T-cell (primary cell): ENCODE measurements at regions not wholly inside any gene's neighbourhood (a gene's known extent, or its start where the extent isn't known, plus 50 kb on each side); places are given as distances from the start of the nearest gene placed in this dataset.

Source experiments
- ATAC-seq, 4 experiments: fragments of 200-7000 bp in 3 of 4; fragments of 150-1000 bp in 1 of 4; cut with Tn5 transposase; replicated peaks in 1 of 4; 1 replicate in 3 of 4; 2 replicates in 1 of 4; pipeline ENCODE4 v1.10.0; 2021; ENCODE audit warnings: moderate library complexity in 3 of 4, mild to moderate bottlenecking in 2 of 4, moderate number of reproducible peaks in 1 of 4
- CTCF ChIA-PET, 2 donors: fragments of 300-600 bp; sonication (Branson Sonifier 250); formaldehyde crosslinking; loops; one replicate each; lab custom pipeline; 2022; ENCODE audit warnings: antibody characterized with exemption in 2 of 2; lab: Charles Lee
- POLR2A ChIA-PET, 2 donors: fragments of 300-600 bp; sonication (Branson Sonifier 250); formaldehyde crosslinking; loops; one replicate each; lab custom pipeline; 2022; ENCODE audit warnings: antibody characterized with exemption in 2 of 2; lab: Charles Lee
- DNase-seq, 35 experiments: peaks; one replicate each; pipeline versions ENCODE4 v3.0.0 to v3.0.0-alpha.2; 2013 to 2023
- H3K27ac ChIP-seq: one replicate; pipeline ENCODE4 v1.5.1; 2013; ENCODE audit warnings: low read length
- H3K27me3 ChIP-seq, 2 experiments: replicated peaks in 1 of 2; 1 replicate in 1 of 2; 2 replicates in 1 of 2; pipeline versions ENCODE4 v1.6.1 to v1.7.0; 2013; ENCODE audit warnings: low read length in 1 of 2, mixed read lengths in 1 of 2; ENCODE audit not compliant: control insufficient read depth in 2 of 2, insufficient read depth in 2 of 2; ENCODE audit errors: extremely low read depth in 1 of 2
- H3K36me3 ChIP-seq, 2 donors: 1 replicate in 1 of 2; 2 replicates in 1 of 2; pipeline versions ENCODE4 v1.6.1 to v1.7.0; 2013; ENCODE audit warnings: low read length in 1 of 2; ENCODE audit not compliant: control insufficient read depth in 2 of 2, insufficient read depth in 1 of 2; ENCODE audit errors: extremely low read depth in 1 of 2
- H3K4me1 ChIP-seq, 2 experiments: 1 replicate in 1 of 2; 2 replicates in 1 of 2; pipeline versions ENCODE4 v1.6.1 to v1.7.0; 2013; ENCODE audit warnings: low read length in 2 of 2, mixed read lengths in 1 of 2; ENCODE audit not compliant: insufficient read depth in 2 of 2, control insufficient read depth in 1 of 2; ENCODE audit errors: extremely low read depth in 1 of 2
- H3K4me3 ChIP-seq, 2 donors: 1 replicate in 1 of 2; 2 replicates in 1 of 2; pipeline versions ENCODE4 v1.5.1 to v1.7.0; 2013; ENCODE audit warnings: mild to moderate bottlenecking in 2 of 2, low read length in 1 of 2, moderate library complexity in 1 of 2; ENCODE audit not compliant: control insufficient read depth in 1 of 2; ENCODE audit errors: extremely low read depth in 1 of 2
- H3K9me3 ChIP-seq: 2 replicates; pipeline ENCODE4 v1.7.0; 2013
- H3K27ac Mint-ChIP-seq, 2 donors: one replicate each; pipeline ENCODE4 v1.8.0; 2020 to 2021; ENCODE audit warnings: mild to moderate bottlenecking in 2 of 2, mixed read lengths in 2 of 2
- H3K27me3 Mint-ChIP-seq, 2 donors: one replicate each; pipeline ENCODE4 v1.8.0; 2021 to 2022; ENCODE audit warnings: mixed read lengths in 2 of 2
- H3K36me3 Mint-ChIP-seq: one replicate; pipeline ENCODE4 v1.8.0; 2021; ENCODE audit warnings: mixed read lengths
- H3K4me1 Mint-ChIP-seq, 3 donors: one replicate each; pipeline ENCODE4 v1.8.0; 2020 to 2022; ENCODE audit warnings: mixed read lengths in 3 of 3, mild to moderate bottlenecking in 1 of 3
- H3K4me3 Mint-ChIP-seq, 3 donors: one replicate each; pipeline ENCODE4 v1.8.0; 2020 to 2022; ENCODE audit warnings: mild to moderate bottlenecking in 3 of 3, mixed read lengths in 3 of 3, moderate library complexity in 3 of 3
- H3K9me3 Mint-ChIP-seq, 3 donors: one replicate each; pipeline ENCODE4 v1.8.0; 2020 to 2022; ENCODE audit warnings: mixed read lengths in 3 of 3
- WGBS: methylation state at CpG from one replicate; pipeline ENCODE4 v1.1.5; 2013; ENCODE audit warnings: missing lambda C conversion rate; ENCODE audit not compliant: insufficient coverage; 5-methylcytosine and 5-hydroxymethylcytosine counted together

GRCh38 chr4:174586651-174587050 lies 64.4 kb upstream of the HPGD start:
- peaks cover 6 to 8% (median 7%) of the 10 kb centered on the region in 3 donors for H3K4me1 Mint-ChIP-seq
- CTCF ChIA-PET = no interaction called here
- DNase-seq (no peak), ATAC-seq (no peak)
- H3K27ac Mint-ChIP-seq = no peak overlapping the region
- H3K36me3 Mint-ChIP-seq = no peaks in the 10 kb centered on the region
- no peaks in the 10 kb centered on the region for H3K27me3 ChIP-seq
- H3K4me3 Mint-ChIP-seq = no peak overlapping the region
- H3K4me1 ChIP-seq = peaks cover 0 to 3% of the 10 kb centered on the region in 2 experiments
- no peak overlapping the region for H3K27ac ChIP-seq
- no peaks in the 10 kb centered on the region for H3K36me3 ChIP-seq
- no peaks in the 10 kb centered on the region for H3K27me3 Mint-ChIP-seq
- WGBS = 92% methylated on average over 3 of the region's 21 CpGs
- no peak overlapping the region for H3K4me3 ChIP-seq
- no peaks in the 10 kb centered on the region for H3K9me3 ChIP-seq
- H3K9me3 Mint-ChIP-seq = peaks cover 0 to 6% (median 0%) of the 10 kb centered on the region in 3 donors
- POLR2A ChIA-PET = no interaction called here

DNA sequence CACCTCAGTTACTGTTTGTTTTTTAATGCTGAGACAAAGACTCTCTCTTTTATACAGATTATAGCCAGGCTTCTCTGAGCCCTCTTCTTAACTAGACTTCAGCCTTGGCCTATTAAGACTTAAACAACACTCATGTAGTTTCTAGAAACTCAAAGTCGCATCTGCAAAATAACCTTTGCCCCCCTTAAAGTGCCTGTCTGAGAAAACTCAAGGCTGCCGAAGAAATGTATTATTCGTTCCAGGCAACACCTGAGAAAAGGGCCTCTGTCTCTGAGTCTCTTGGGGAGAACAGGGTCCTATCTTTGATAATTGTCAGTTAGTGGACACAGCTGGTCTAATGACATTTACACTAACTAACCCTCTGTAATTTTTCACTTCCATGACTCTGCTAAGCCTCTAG lies 60.8 kb upstream of the HPGD start:
- Histone ChIP-seq H3K36me3 (no peaks in the 10 kb centered on the region), H3K9me3 (no peaks in the 10 kb centered on the region), H3K4me1 (no peaks in the 10 kb centered on the region), H3K27ac (no peak overlapping the region), H3K4me3 (no peak overlapping the region), H3K27me3 (no peaks in the 10 kb centered on the region)
- H3K9me3 Mint-ChIP-seq = peaks cover 0 to 6% (median 4%) of the 10 kb centered on the region in 3 donors
- H3K27me3 Mint-ChIP-seq = no peaks in the 10 kb centered on the region
- POLR2A ChIA-PET = no interaction called here
- CTCF ChIA-PET = no interaction called here
- H3K4me1 Mint-ChIP-seq = no peaks in the 10 kb centered on the region
- no peak overlapping the region for H3K4me3 Mint-ChIP-seq
- DNase-seq = no peak
- H3K27ac Mint-ChIP-seq = no peak overlapping the region
- no peak for ATAC-seq
- 100% methylated on average over 2 of the region's 3 CpGs for WGBS
- no peaks in the 10 kb centered on the region for H3K36me3 Mint-ChIP-seq

GRCh38 chr4:174582463-174582862 lies 60.2 kb upstream of the HPGD start:
- WGBS = 100% methylated on average over 2 of the region's 5 CpGs
- no peak overlapping the region for H3K27ac ChIP-seq
- Mint-ChIP-seq H3K36me3 (no peaks in the 10 kb centered on the region), H3K9me3 (peaks cover 0 to 5% (median 4%) of the 10 kb centered on the region in 3 donors), H3K27ac (no peak overlapping the region), H3K4me1 (no peaks in the 10 kb centered on the region), H3K4me3 (no peak overlapping the region), H3K27me3 (no peaks in the 10 kb centered on the region)
- CTCF ChIA-PET = no interaction called here
- H3K4me3 ChIP-seq = no peak overlapping the region
- no peaks in the 10 kb centered on the region for H3K9me3 ChIP-seq
- no peaks in the 10 kb centered on the region for H3K4me1 ChIP-seq
- ATAC-seq = no peak
- no peak for DNase-seq
- no peaks in the 10 kb centered on the region for H3K27me3 ChIP-seq
- H3K36me3 ChIP-seq = no peaks in the 10 kb centered on the region
- POLR2A ChIA-PET = no interaction called here

DNA sequence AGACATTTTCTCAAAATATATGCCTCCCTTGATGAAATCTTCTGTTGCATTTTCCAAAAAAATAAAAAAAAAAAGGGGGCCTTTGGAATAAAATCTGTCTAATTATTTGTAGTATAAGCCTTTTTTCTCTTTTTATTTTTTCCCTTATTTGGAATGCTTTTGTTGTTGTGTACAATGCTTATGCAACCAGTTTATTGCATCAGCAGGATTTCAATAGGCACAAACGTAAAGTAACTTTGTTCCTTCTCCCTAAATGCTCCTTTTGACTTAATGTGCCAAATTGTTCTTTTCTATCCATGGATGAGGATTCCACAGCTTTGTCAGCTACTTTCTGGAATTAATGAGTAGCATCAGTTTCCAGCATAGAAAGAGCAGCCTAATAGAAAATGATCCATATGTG lies 59.6 kb upstream of the HPGD start:
- ChIA-PET CTCF (no interaction called here), POLR2A (no interaction called here)
- Histone ChIP-seq H3K4me3 (no peak overlapping the region), H3K36me3 (no peaks in the 10 kb centered on the region), H3K4me1 (no peaks in the 10 kb centered on the region), H3K27ac (no peak overlapping the region), H3K27me3 (no peaks in the 10 kb centered on the region), H3K9me3 (no peaks in the 10 kb centered on the region)
- no peak overlapping the region for H3K4me3 Mint-ChIP-seq
- WGBS = no CpG with 5 or more reads among the region's 1 CpG
- ATAC-seq (no peak), DNase-seq (no peak)
- H3K36me3 Mint-ChIP-seq = no peaks in the 10 kb centered on the region
- no peak overlapping the region for H3K27ac Mint-ChIP-seq
- no peaks in the 10 kb centered on the region for H3K27me3 Mint-ChIP-seq
- no peaks in the 10 kb centered on the region for H3K4me1 Mint-ChIP-seq
- H3K9me3 Mint-ChIP-seq = peaks cover 0 to 4% (median 0%) of the 10 kb centered on the region in 3 donors

- Histone ChIP-seq H3K27me3 (no peaks in the 10 kb centered on the region), H3K4me3 (no peak overlapping the region), H3K4me1 (no peaks in the 10 kb centered on the region), H3K36me3 (no peaks in the 10 kb centered on the region), H3K9me3 (no peaks in the 10 kb centered on the region), H3K27ac (no peak overlapping the region)
- no peaks in the 10 kb centered on the region for H3K36me3 Mint-ChIP-seq
- H3K9me3 Mint-ChIP-seq = peaks cover 0 to 4% (median 0%) of the 10 kb centered on the region in 3 donors
- ChIA-PET CTCF (interaction anchor here in 1 of 2 donors (0.6 kb wide), 1 partner anchor 169 kb away, joined by 3 read pairs; no protein-coding TSS in a partner anchor), POLR2A (no interaction called here)
- no peak overlapping the region for H3K27ac Mint-ChIP-seq
- no peak for DNase-seq
- H3K4me3 Mint-ChIP-seq = no peak overlapping the region
- no CpG with 5 or more reads among the region's 2 CpGs for WGBS
- no peak for ATAC-seq
- H3K4me1 Mint-ChIP-seq = no peaks in the 10 kb centered on the region
- no peaks in the 10 kb centered on the region for H3K27me3 Mint-ChIP-seq
Observed at GRCh38 chr4:174580597-174580996, 58.3 kb upstream of the HPGD start.

DNA sequence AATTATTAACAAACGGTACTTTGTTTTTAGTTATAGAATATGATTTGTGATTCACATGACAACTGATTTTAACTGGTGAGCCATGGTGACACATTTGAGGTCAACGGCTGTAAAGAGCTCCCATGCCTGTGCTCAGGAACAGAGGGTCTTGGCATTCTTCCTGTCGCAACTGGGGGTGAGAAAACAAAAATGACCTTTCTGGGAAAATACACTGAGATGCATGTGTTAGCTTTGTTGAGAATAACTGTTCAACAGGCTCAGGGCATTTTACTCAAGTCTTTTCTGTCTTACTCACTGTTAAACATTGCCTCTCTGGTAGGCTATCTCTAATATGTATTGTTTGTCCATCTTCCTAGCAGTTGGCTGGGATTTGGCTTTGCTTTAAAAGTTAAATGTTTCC lies 57.1 kb upstream of the HPGD start:
- Mint-ChIP-seq H3K9me3 (peaks cover 0 to 4% (median 0%) of the 10 kb centered on the region in 3 donors), H3K27ac (no peak overlapping the region), H3K4me3 (no peak overlapping the region), H3K36me3 (no peaks in the 10 kb centered on the region), H3K27me3 (no peaks in the 10 kb centered on the region), H3K4me1 (no peaks in the 10 kb centered on the region)
- Histone ChIP-seq H3K4me3 (no peak overlapping the region), H3K27ac (no peak overlapping the region), H3K9me3 (no peaks in the 10 kb centered on the region), H3K4me1 (no peaks in the 10 kb centered on the region), H3K36me3 (no peaks in the 10 kb centered on the region), H3K27me3 (no peaks in the 10 kb centered on the region)
- POLR2A ChIA-PET = interaction anchor here in 1 of 2 donors (0.5 kb wide), 1 partner anchor 10 kb away, joined by 3 read pairs; no protein-coding TSS in a partner anchor
- ATAC-seq (no peak), DNase-seq (no peak)
- 100% methylated on average over 1 of the region's 3 CpGs for WGBS
- CTCF ChIA-PET = no interaction called here

GRCh38 chr4:174578366-174578765 lies 56.1 kb upstream of the HPGD start:
- 57% methylated on average over 1 of the region's 1 CpG for WGBS
- Mint-ChIP-seq H3K9me3 (peaks cover 0 to 4% (median 0%) of the 10 kb centered on the region in 3 donors), H3K4me3 (no peak overlapping the region), H3K4me1 (no peaks in the 10 kb centered on the region), H3K36me3 (no peaks in the 10 kb centered on the region), H3K27ac (no peak overlapping the region), H3K27me3 (no peaks in the 10 kb centered on the region)
- Histone ChIP-seq H3K36me3 (no peaks in the 10 kb centered on the region), H3K9me3 (no peaks in the 10 kb centered on the region), H3K27ac (no peak overlapping the region), H3K27me3 (no peaks in the 10 kb centered on the region), H3K4me1 (no peaks in the 10 kb centered on the region), H3K4me3 (no peak overlapping the region)
- DNase-seq (no peak), ATAC-seq (no peak)
- ChIA-PET POLR2A (no interaction called here), CTCF (no interaction called here)
